ENCODE measurements at regions not wholly inside any gene's neighbourhood (a gene's known extent, or its start where the extent isn't known, plus 50 kb on each side); places are given as distances from the start of the nearest gene placed in this dataset.

GRCh38 chr6:44776344-44776743 lies 388.8 kb downstream of the CDC5L start:
- H3K9me3 ChIP-seq (ENCODE audit: control insufficient read depth in 2 of 3, insufficient read depth in 1 of 3, low read length in 3 of 3) = peaks cover 0 to 2% (median 0%) of the 10 kb centered on the region in 3 donors
- intact Hi-C loops (cut with DNase I) = no loop called here
- H3K27ac ChIP-seq (ENCODE audit: low read depth in 2 of 2, low read length in 2 of 2) = no peak overlapping the region
- H3K9ac ChIP-seq (ENCODE audit: low read length in 3 of 3) = no peak overlapping the region
- no peaks in the 10 kb centered on the region for H3K4me1 ChIP-seq (ENCODE audit: control insufficient read depth in 2 of 3, insufficient read depth in 2 of 3, low read depth in 1 of 3, low read length in 3 of 3)
- no peak overlapping the region for H3K4me3 ChIP-seq (ENCODE audit: low read length in 3 of 3)
- TF ChIP-seq CTCF (IDR thresholded peaks at IDR 0.05; ENCODE audit: borderline replicate concordance, extremely low read depth, insufficient read depth) = no peak
- no peaks in the 10 kb centered on the region for H3K27me3 ChIP-seq (ENCODE audit: control insufficient read depth, insufficient read depth, low read length)
- DNase-seq = no peak
- FAIRE-seq = no peak
- no peaks in the 10 kb centered on the region for H3K36me3 ChIP-seq (ENCODE audit: control insufficient read depth in 2 of 3, insufficient read depth in 3 of 3, low read length in 3 of 3)

GRCh38 chr6:44778513-44778912 lies 391.0 kb downstream of the CDC5L start:
- intact Hi-C loops (cut with DNase I) = no loop called here

More at GRCh38 chr6:44778513-44778912, 391.0 kb downstream of the CDC5L start:
- Histone ChIP-seq H3K36me3 (ENCODE audit: control insufficient read depth in 2 of 3, insufficient read depth in 3 of 3, low read length in 3 of 3) (no peaks in the 10 kb centered on the region), H3K4me1 (ENCODE audit: control insufficient read depth in 2 of 3, insufficient read depth in 2 of 3, low read depth in 1 of 3, low read length in 3 of 3) (no peaks in the 10 kb centered on the region), H3K27ac (ENCODE audit: low read depth in 2 of 2, low read length in 2 of 2) (no peak overlapping the region), H3K9ac (ENCODE audit: low read length in 3 of 3) (no peak overlapping the region), H3K9me3 (ENCODE audit: control insufficient read depth in 2 of 3, insufficient read depth in 1 of 3, low read length in 3 of 3) (no peaks in the 10 kb centered on the region), H3K27me3 (ENCODE audit: control insufficient read depth, insufficient read depth, low read length) (no peaks in the 10 kb centered on the region), H3K4me3 (ENCODE audit: low read length in 3 of 3) (no peak overlapping the region)
- DNase-seq (no peak), FAIRE-seq (no peak)
- TF ChIP-seq CTCF (IDR thresholded peaks at IDR 0.05; ENCODE audit: borderline replicate concordance, extremely low read depth, insufficient read depth) = no peak

Measured in kidney (tissue), 13 donors.